HEK293 (cell line): ENCODE measurements at regions not wholly inside any gene's neighbourhood (a gene's known extent, or its start where the extent isn't known, plus 50 kb on each side); places are given as distances from the start of the nearest gene placed in this dataset.

Source experiments
- CTCF ChIA-PET: fragments of 350-600 bp; formaldehyde crosslinking; extraction: SDS; loops from one replicate; lab custom pipeline; 2021; ENCODE audit warnings: antibody characterized with exemption; lab: Yijun Ruan, JAX
- POLR2A ChIA-PET: fragments of 300-600 bp; formaldehyde crosslinking; extraction: SDS; loops from one replicate; lab custom pipeline; 2020; ENCODE audit warnings: antibody characterized with exemption, inconsistent platforms; lab: Yijun Ruan, JAX
- H3K27ac ChIP-seq: fragments of 200-500 bp; sonication (Bioruptor generic); 2 replicates; pipeline ENCODE4 v1.5.1; 2014; ENCODE audit warnings: low read depth, low read length, control low read depth, inconsistent platforms; ENCODE audit errors: extremely low read depth
- H3K36me3 ChIP-seq, 2 experiments: fragments of 200-500 bp in 1 of 2; sonication (Bioruptor generic) in 1 of 2; 1 replicate in 1 of 2; 2 replicates in 1 of 2; pipeline ENCODE4 v1.5.1; 2014 to 2017; ENCODE audit warnings: inconsistent platforms in 2 of 2, low read length in 2 of 2; ENCODE audit not compliant: control insufficient read depth in 2 of 2, insufficient read depth in 1 of 2
- H3K4me1 ChIP-seq: fragments of 200-500 bp; sonication (Bioruptor generic); 2 replicates; pipeline ENCODE4 v1.5.1; 2014; ENCODE audit warnings: mild to moderate bottlenecking, low read length, inconsistent platforms; ENCODE audit not compliant: control insufficient read depth, insufficient read depth
- H3K4me3 ChIP-seq: 2 replicates; pipeline ENCODE4 v1.5.1; 2011; ENCODE audit warnings: low read depth, mild to moderate bottlenecking, control low read depth, low read length, moderate library complexity
- H3K9me3 ChIP-seq: fragments of 200-500 bp; sonication (Bioruptor generic); 2 replicates; pipeline ENCODE4 v1.5.1; 2014; ENCODE audit warnings: low read depth, low read length, inconsistent platforms; ENCODE audit not compliant: control insufficient read depth, insufficient read depth
- CTCF ChIP-seq: fragments of 450-650 bp; formaldehyde crosslinking; IDR thresholded peaks from 2 replicates; pipeline ENCODE4 v1.5.1; 2016; ENCODE audit warnings: missing biosample characterization, missing genetic modification characterization
- GLI4 ChIP-seq: fragments of 450-650 bp; formaldehyde crosslinking; IDR thresholded peaks from 2 replicates; pipeline ENCODE4 v1.5.1; 2016; ENCODE audit warnings: missing biosample characterization, missing genetic modification characterization
- HOXC10 ChIP-seq: sonication (generic); formaldehyde crosslinking; IDR thresholded peaks from 2 replicates; pipeline ENCODE4 v1.8.1; 2023; ENCODE audit warnings: mild to moderate bottlenecking, missing genetic modification reagents
- MEIS1 ChIP-seq: sonication (generic); formaldehyde crosslinking; IDR thresholded peaks from 2 replicates; pipeline ENCODE4 v1.8.1; 2022; ENCODE audit warnings: missing genetic modification reagents, mild to moderate bottlenecking, borderline replicate concordance
- SP3 ChIP-seq: fragments of 450-650 bp; formaldehyde crosslinking; IDR thresholded peaks from 2 replicates; pipeline ENCODE4 v1.5.1; 2016; ENCODE audit warnings: missing biosample characterization, missing genetic modification characterization
- WT1 ChIP-seq: fragments of 450-650 bp; formaldehyde crosslinking; IDR thresholded peaks from 2 replicates; pipeline ENCODE4 v1.5.1; 2016; ENCODE audit warnings: missing biosample characterization, missing genetic modification characterization
- ZEB2 ChIP-seq: fragments of 450-650 bp; formaldehyde crosslinking; IDR thresholded peaks from 2 replicates; pipeline ENCODE4 v1.5.1; 2016; ENCODE audit warnings: missing biosample characterization, missing genetic modification characterization
- ZNF24 ChIP-seq: fragments of 450-650 bp; formaldehyde crosslinking; IDR thresholded peaks from 2 replicates; pipeline ENCODE4 v1.5.1; 2016; ENCODE audit warnings: missing biosample characterization, missing genetic modification characterization
- ZNF366 ChIP-seq: fragments of 450-650 bp; formaldehyde crosslinking; conservative IDR thresholded peaks from 2 replicates; pipeline ENCODE4 v1.5.1; 2016; ENCODE audit warnings: missing biosample characterization, missing genetic modification characterization
- ZNF513 ChIP-seq: fragments of 450-650 bp; IDR thresholded peaks from 2 replicates; pipeline ENCODE4 v1.5.1; 2018; ENCODE audit warnings: missing biosample characterization, missing genetic modification characterization
- ZNF561 ChIP-seq: fragments of 450-650 bp; IDR thresholded peaks from 2 replicates; pipeline ENCODE4 v1.5.1; 2018; ENCODE audit warnings: missing biosample characterization, missing genetic modification characterization, borderline replicate concordance
- ZNF777 ChIP-seq: fragments of 450-650 bp; formaldehyde crosslinking; IDR thresholded peaks from 2 replicates; pipeline ENCODE4 v1.5.1; 2017; ENCODE audit warnings: missing biosample characterization, missing genetic modification characterization, borderline replicate concordance
- ZSCAN16 ChIP-seq: fragments of 450-650 bp; formaldehyde crosslinking; IDR thresholded peaks from 2 replicates; pipeline ENCODE4 v1.5.1; 2016; ENCODE audit warnings: missing biosample characterization, missing genetic modification characterization
- ZSCAN30 ChIP-seq: fragments of 450-650 bp; IDR thresholded peaks from 2 replicates; pipeline ENCODE4 v1.5.1; 2018; ENCODE audit warnings: missing biosample characterization, mild to moderate bottlenecking, missing genetic modification characterization, moderate library complexity
- ZSCAN5A ChIP-seq: fragments of 450-650 bp; formaldehyde crosslinking; IDR thresholded peaks from 2 replicates; pipeline ENCODE4 v1.5.1; 2016; ENCODE audit warnings: missing biosample characterization, missing genetic modification characterization
- TF ChIP-seq, protein P1 (sequence below): fragments of 450-650 bp; formaldehyde crosslinking; IDR thresholded peaks from 2 replicates; pipeline ENCODE4 v1.5.1; 2017; ENCODE audit warnings: missing biosample characterization, missing genetic modification characterization
- TF ChIP-seq, protein P2 (sequence below): fragments of 450-650 bp; formaldehyde crosslinking; IDR thresholded peaks from 2 replicates; pipeline ENCODE4 v1.5.1; 2016; ENCODE audit warnings: missing biosample characterization, missing genetic modification characterization

GRCh38 chr4:27966664-27967063 is 1106.0 kb downstream of the STIM2 start:
- ChIA-PET POLR2A (no interaction called here), CTCF (no interaction called here)
- H3K4me1 ChIP-seq: no peaks in the 10 kb centered on the region
- H3K27ac ChIP-seq: no peak overlapping the region
- no peaks in the 10 kb centered on the region for H3K36me3 ChIP-seq
- H3K4me3 ChIP-seq: no peak overlapping the region
- TF ChIP-seq, protein P1, sequence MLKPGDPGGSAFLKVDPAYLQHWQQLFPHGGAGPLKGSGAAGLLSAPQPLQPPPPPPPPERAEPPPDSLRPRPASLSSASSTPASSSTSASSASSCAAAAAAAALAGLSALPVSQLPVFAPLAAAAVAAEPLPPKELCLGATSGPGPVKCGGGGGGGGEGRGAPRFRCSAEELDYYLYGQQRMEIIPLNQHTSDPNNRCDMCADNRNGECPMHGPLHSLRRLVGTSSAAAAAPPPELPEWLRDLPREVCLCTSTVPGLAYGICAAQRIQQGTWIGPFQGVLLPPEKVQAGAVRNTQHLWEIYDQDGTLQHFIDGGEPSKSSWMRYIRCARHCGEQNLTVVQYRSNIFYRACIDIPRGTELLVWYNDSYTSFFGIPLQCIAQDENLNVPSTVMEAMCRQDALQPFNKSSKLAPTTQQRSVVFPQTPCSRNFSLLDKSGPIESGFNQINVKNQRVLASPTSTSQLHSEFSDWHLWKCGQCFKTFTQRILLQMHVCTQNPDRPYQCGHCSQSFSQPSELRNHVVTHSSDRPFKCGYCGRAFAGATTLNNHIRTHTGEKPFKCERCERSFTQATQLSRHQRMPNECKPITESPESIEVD: no peak
- no peak for TF ChIP-seq GLI4 (tag by site-specific recombination)
- TF ChIP-seq ZSCAN5A (tag by site-specific recombination): no peak
- no peak for TF ChIP-seq ZSCAN16 (tag by site-specific recombination)
- TF ChIP-seq ZEB2 (tag by site-specific recombination): no peak
- TF ChIP-seq ZNF366 (tag by site-specific recombination): no peak
- TF ChIP-seq HOXC10: no peak
- TF ChIP-seq, protein P2, sequence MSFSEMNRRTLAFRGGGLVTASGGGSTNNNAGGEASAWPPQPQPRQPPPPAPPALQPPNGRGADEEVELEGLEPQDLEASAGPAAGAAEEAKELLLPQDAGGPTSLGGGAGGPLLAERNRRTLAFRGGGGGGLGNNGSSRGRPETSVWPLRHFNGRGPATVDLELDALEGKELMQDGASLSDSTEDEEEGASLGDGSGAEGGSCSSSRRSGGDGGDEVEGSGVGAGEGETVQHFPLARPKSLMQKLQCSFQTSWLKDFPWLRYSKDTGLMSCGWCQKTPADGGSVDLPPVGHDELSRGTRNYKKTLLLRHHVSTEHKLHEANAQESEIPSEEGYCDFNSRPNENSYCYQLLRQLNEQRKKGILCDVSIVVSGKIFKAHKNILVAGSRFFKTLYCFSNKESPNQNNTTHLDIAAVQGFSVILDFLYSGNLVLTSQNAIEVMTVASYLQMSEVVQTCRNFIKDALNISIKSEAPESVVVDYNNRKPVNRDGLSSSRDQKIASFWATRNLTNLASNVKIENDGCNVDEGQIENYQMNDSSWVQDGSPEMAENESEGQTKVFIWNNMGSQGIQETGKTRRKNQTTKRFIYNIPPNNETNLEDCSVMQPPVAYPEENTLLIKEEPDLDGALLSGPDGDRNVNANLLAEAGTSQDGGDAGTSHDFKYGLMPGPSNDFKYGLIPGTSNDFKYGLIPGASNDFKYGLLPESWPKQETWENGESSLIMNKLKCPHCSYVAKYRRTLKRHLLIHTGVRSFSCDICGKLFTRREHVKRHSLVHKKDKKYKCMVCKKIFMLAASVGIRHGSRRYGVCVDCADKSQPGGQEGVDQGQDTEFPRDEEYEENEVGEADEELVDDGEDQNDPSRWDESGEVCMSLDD: no peak
- TF ChIP-seq ZSCAN30 (tag by site-specific recombination): no peak
- no peaks in the 10 kb centered on the region for H3K9me3 ChIP-seq

DNA sequence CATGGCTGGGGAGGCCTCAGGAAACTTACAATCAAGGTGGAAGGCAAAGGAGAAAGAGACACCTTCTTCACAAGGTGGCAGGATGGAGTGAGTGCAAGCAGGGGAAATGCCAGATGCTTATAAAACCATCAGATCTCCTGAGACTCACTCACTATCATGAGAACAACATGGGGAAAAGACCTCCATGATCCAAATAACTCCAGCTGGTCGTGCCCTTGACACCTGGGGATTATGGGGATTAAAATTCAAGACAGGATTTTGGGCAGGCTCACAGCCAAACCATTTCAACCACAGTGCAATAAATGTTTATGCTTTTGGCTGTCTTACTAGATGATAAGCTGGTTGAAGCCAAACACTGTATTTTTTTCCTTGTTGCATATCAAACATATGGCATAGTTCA is 1112.4 kb downstream of the STIM2 start:
- Histone ChIP-seq H3K27ac (no peak overlapping the region), H3K4me3 (no peak overlapping the region), H3K4me1 (no peaks in the 10 kb centered on the region), H3K9me3 (no peaks in the 10 kb centered on the region), H3K36me3 (no peaks in the 10 kb centered on the region)
- no peak for TF ChIP-seq ZNF777 (tag by site-specific recombination)
- no peak for TF ChIP-seq ZNF24
- TF ChIP-seq WT1 (tag by site-specific recombination): no peak
- no peak for TF ChIP-seq ZNF513
- TF ChIP-seq SP3 (tag by site-specific recombination): no peak
- no peak for TF ChIP-seq MEIS1 (CRISPR knock-in tag)
- TF ChIP-seq CTCF: no peak
- no peak for TF ChIP-seq ZNF561 (tag by site-specific recombination)
- ChIA-PET POLR2A (no interaction called here), CTCF (no interaction called here)
